ENCODE measurements at regions not wholly inside any gene's neighbourhood (a gene's known extent, or its start where the extent isn't known, plus 50 kb on each side); places are given as distances from the start of the nearest gene placed in this dataset.

- TF ChIP-seq, protein P1, sequence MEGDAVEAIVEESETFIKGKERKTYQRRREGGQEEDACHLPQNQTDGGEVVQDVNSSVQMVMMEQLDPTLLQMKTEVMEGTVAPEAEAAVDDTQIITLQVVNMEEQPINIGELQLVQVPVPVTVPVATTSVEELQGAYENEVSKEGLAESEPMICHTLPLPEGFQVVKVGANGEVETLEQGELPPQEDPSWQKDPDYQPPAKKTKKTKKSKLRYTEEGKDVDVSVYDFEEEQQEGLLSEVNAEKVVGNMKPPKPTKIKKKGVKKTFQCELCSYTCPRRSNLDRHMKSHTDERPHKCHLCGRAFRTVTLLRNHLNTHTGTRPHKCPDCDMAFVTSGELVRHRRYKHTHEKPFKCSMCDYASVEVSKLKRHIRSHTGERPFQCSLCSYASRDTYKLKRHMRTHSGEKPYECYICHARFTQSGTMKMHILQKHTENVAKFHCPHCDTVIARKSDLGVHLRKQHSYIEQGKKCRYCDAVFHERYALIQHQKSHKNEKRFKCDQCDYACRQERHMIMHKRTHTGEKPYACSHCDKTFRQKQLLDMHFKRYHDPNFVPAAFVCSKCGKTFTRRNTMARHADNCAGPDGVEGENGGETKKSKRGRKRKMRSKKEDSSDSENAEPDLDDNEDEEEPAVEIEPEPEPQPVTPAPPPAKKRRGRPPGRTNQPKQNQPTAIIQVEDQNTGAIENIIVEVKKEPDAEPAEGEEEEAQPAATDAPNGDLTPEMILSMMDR (IDR thresholded peaks at IDR 0.05) = no peak
- TF ChIP-seq POLR2A (IDR thresholded peaks at IDR 0.05) = no peak
Observed at GRCh38 chr12:88306471-88307069, 164.5 kb downstream of the TMTC3 start.
